HG03378 (cell line): ENCODE measurements at regions not wholly inside any gene's neighbourhood (a gene's known extent, or its start where the extent isn't known, plus 50 kb on each side); places are given as distances from the start of the nearest gene placed in this dataset.

Experiments
- ATAC-seq: cut with Tn5 transposase; IDR thresholded peaks from one replicate; pipeline ENCODE4 v1.9.1; 2021; ENCODE audit warnings: mild to moderate bottlenecking, moderate library complexity; ENCODE audit not compliant: unreplicated experiment

- ATAC-seq = no peak
These were observed 277.4 kb upstream of the JAG1 start for GRCh38 chr20:10951216-10951615.

GRCh38 chr20:10951904-10952303, 278.1 kb upstream of the JAG1 start:
- no peak for ATAC-seq

DNA sequence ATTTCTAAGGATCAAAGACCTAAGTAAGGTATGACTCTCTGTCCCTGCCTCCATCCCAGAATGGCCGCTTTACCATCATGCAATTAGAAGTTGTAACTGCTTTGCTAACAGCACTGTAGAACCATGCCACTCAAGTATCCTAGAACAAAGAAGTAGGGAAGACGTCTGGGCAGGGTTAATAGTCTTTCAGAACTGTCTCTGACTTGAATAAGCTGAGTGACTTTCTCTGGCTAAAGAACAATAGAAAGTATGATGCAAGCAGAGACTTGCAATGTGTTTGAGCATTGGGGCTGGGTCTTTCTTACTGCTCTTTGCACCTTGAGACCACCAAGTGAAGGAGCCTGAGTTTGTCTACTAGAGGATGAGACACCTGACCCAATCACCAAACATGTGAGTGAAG, 279.6 kb upstream of the JAG1 start:
- ATAC-seq = no peak

- no peak for ATAC-seq
These were observed 280.5 kb upstream of the JAG1 start for GRCh38 chr20:10954137-10954840.

- ATAC-seq = no peak
These were observed 281.2 kb upstream of the JAG1 start for GRCh38 chr20:10954908-10955580.

DNA sequence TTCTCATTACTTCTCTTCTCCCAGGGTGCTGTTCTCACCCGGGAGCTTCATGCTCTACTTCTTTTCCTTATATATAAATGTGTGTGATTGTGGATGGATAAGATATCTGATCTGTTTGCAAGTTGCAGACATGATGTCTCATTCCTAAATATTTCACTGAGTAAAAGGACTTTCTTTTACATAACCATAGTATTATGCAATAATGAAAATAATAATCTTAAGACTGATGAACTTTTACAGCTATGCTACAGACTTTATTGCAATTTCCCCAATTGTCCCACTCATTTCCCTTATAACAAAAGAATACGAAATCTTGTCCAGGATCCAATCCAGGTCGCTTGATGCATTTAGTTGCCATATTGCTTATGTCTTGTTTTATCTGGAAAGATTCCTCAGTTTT, 284.5 kb upstream of the JAG1 start:
- no peak for ATAC-seq

GRCh38 chr20:10960416-10960815, 286.6 kb upstream of the JAG1 start:
- no peak for ATAC-seq

GRCh38 chr20:10961651-10962288, 288.0 kb upstream of the JAG1 start:
- no peak for ATAC-seq

DNA sequence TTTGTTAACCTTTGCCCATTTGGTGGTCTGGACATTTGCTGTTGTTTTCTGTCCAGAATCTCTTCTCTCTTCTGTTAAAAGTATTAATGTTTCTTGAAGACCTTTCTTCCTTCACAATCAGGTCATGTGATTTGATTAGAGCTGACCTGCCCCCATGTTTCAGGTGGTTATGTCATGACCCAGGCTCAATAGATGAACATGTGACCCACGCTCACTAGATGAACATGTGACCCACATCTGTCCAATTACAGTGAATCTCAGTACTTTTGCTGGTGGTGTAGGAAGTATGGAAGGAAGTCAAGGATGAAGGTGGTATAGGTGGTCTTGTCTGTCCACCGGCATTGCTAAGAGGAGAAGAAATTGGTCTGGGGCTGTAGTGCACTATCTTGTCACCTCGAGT, 289.1 kb upstream of the JAG1 start:
- no peak for ATAC-seq

DNA sequence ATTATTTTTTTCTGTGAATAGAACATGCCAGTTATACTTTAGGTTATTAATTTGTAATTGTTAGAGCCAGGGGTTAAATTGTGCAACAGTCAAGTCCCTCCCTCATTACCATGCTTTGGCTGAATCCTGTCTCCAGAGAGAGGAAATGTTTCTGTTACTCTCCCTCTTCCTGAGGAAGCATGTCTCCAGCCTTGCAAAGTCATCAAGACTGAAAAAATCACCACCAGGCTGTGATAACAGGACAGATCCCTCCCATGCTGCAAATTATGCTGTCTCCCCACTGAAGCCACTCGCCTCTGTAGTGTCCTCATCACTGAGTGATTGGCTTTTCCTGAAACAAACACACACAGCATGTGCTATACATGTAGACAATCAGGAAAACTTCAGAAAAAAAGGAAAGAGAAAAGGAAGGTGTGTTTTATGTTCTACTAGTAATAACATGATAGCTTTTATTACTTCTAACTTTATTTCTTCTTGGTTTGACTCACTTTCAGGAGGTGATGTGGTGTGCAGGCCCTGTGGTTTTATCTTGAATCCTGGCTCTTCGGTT, 290.0 kb upstream of the JAG1 start:
- no peak for ATAC-seq

- no peak for ATAC-seq
These were observed 292.2 kb upstream of the JAG1 start for GRCh38 chr20:10965936-10966470.

DNA sequence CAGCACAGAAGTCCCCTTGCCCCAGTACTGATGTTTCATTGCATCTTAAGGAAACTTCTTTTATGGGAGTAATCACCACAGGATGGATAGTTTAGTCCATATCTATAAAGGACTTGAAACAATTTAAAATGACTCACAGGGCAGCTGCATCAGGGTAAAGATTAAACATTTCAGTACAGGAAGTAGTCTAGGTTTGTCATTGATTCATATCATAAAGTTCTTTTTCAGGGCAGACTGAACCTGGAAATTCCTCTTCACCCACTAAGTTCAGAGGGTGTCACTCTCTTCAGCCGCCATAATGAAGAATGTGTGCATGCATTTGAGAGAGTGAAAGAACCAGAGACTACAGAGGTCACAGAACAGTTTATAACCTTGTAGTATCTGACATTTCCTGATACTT, 296.3 kb upstream of the JAG1 start:
- ATAC-seq = no peak

DNA sequence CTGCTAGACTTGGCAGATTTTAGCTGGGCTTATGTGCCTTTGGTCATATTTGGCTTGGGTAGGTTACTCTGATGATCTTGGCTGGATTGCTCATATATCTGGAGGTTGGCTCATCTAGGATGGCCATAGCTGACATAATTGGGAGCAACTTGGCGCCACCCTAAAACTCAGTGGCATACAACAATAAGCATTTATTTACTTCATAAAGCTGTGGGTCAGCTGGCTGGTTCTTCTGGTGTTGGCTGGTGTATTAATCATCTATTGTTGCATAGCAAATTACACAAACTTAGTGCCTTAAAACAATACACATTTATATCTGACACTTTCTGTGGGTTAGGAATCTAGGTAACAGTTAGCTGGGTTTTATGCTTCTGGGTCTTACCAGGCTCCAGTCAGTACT, 297.3 kb upstream of the JAG1 start:
- no peak for ATAC-seq

GRCh38 chr20:10972219-10972860, 298.5 kb upstream of the JAG1 start:
- ATAC-seq = no peak

DNA sequence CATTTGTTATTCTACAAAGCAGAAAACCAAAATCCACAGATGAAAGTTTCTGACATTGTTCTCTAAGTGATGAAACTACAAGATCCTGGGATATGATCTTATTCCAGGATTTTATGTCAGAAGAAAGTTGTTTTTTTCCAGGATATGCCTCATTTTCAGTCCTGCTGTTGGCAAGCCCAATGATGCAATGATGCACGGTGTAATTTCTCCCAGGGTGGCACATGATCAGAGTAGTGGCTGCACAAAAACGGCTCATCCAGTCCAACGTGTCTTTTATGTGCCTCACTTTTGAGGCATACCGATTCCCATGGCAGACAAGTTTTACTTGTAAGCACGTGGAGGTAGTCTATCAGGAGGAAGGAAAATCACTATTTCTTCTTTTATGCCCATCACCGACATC, 302.3 kb upstream of the JAG1 start:
- ATAC-seq = no peak

DNA sequence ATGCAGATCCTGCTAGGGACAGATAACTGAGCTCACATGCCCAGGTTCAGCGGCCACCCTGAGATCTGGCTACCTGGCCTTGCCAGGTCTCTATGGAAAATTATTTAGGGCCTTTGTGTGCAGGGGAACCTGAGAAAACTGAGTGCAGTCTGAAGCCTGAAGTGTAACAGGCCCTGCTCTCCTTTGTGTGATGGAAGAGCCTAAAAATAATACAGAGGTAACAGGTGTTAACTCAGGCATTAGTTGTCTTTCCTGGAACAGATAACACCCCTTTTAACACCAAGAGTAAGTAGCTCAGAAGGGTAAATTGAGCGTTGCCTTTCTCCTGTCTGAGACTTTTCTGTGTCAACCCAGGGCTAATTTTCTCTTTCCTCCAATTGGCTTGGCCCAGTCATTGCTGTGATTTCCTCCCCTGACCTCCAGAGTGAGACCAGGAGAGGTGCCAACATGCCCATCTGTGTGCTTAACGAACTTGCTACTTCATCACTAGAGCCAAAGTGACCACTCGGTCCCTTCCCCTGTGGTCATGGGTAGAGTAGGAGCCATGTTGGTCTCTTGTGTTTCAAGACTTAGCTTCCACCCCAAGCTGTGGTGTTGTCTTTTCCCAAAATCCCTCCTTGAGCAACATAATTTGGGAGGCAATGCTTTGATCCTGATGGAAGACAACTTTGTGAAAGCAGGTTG, 304.4 kb upstream of the JAG1 start:
- ATAC-seq = no peak

DNA sequence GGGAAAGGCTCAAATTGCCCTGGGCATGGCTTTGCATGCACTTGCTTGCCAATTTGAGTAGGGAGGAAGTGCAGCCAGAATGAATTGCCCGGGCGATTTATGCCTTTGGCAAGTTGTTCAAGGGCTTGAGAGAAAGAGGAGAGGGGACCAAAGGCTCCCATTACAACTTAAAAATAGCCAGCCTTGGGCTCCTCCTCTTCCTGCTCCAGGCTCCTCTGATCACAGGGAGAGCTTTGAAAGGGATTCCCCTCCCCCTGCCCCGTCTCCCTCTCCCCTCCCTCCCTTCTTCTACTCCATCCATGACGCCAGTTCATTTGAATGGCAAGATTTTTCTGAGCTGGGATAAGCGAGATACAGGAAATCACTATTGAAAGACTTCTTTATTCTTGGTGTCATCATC, 304.9 kb upstream of the JAG1 start:
- no peak for ATAC-seq

GRCh38 chr20:10982692-10983091, 308.9 kb upstream of the JAG1 start:
- ATAC-seq = no peak

DNA sequence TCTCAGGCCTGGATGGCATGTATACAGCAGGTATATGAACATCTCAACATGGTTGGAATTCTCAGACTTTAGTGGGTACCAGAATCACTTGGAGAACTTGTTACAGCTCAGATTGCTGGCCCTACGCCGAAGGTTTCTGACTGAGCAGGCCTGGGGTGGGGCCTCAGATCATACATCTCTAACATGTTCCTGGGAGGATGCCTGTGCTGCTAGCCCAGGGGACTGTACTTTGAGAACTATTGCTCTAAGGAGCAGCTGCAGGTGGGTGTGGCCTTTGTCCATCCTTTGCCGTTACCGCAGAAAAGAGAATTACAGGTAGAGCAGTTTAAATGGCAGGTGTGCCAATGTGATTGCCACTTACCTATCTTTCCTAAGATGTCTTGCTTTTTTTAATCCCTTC, 310.5 kb upstream of the JAG1 start:
- no peak for ATAC-seq

GRCh38 chr20:10984913-10985312, 311.1 kb upstream of the JAG1 start:
- ATAC-seq = no peak

GRCh38 chr20:10985536-10985935, 311.7 kb upstream of the JAG1 start:
- no peak for ATAC-seq
